A549 (cell line): ENCODE measurements at regions not wholly inside any gene's neighbourhood (a gene's known extent, or its start where the extent isn't known, plus 50 kb on each side); places are given as distances from the start of the nearest gene placed in this dataset.

ENCODE experiments used
- ATAC-seq, 2 experiments: fragments of 200-7000 bp in 1 of 2; fragments of >200 bp in 1 of 2; cut with Nextera tagmentation in 1 of 2; cut with Tn5 transposase in 1 of 2; 3 replicates each; pipeline versions ENCODE4 v1.8.0 to v1.9.1; 2018 to 2020; ENCODE audit warnings: mild to moderate bottlenecking in 1 of 2, moderate library complexity in 1 of 2
- CTCF ChIA-PET: fragments of 300-600 bp; sonication (Branson Sonifier 250); formaldehyde crosslinking; extraction: SDS; loops from one replicate; lab custom pipeline; 2021; ENCODE audit warnings: antibody characterized with exemption, inconsistent platforms; lab: Yijun Ruan, JAX
- POLR2A ChIA-PET: fragments of 350-600 bp; formaldehyde crosslinking; extraction: SDS; loops from one replicate; lab custom pipeline; 2021; ENCODE audit warnings: antibody characterized with exemption, inconsistent platforms; lab: Yijun Ruan, JAX
- DNase-seq, 2 experiments: peaks; one replicate each; pipeline versions ENCODE4 v3.0.0 to v3.0.0-alpha.2; 2011 to 2016; ENCODE audit warnings: low read depth in 1 of 2, low spot score in 1 of 2
- FAIRE-seq: peaks from 2 replicates; lab custom pipeline; 2011; peaks lifted over from hg19 to GRCh38; lab: Jason Lieb, UNC
- H3K27ac ChIP-seq, 2 experiments: fragments of >200 bp; sonication (Bioruptor Twin); formaldehyde crosslinking; 3 replicates each; pipeline ENCODE4 v1.5.1; 2016 to 2017
- H3K4me1 ChIP-seq: fragments of >200 bp; sonication (Bioruptor Twin); formaldehyde crosslinking; 3 replicates; pipeline ENCODE4 v1.6.1; 2016
- H3K4me2 ChIP-seq: fragments of >200 bp; sonication (Bioruptor Twin); formaldehyde crosslinking; 3 replicates; pipeline ENCODE4 v1.6.1; 2016
- H3K4me3 ChIP-seq: fragments of >200 bp; sonication (Bioruptor Twin); formaldehyde crosslinking; 3 replicates; pipeline ENCODE4 v1.5.1; 2016
- H3K9me3 ChIP-seq: fragments of >200 bp; sonication (Bioruptor Twin); formaldehyde crosslinking; 3 replicates; pipeline ENCODE4 v1.6.1; 2016
- BHLHE40 ChIP-seq: IDR thresholded peaks from 2 replicates; pipeline ENCODE4 v1.6.1; 2012; ENCODE audit warnings: low read depth, low read length, inconsistent platforms
- CBX8 ChIP-seq: fragments of 200-600 bp; sonication (generic); IDR thresholded peaks from 2 replicates; pipeline ENCODE4 v1.6.1; 2016
- CEBPB ChIP-seq, 2 experiments: fragments of >200 bp in 1 of 2; sonication (Bioruptor Twin) in 1 of 2; formaldehyde crosslinking in 1 of 2; IDR thresholded peaks; 2 replicates each; pipeline ENCODE4 v1.6.1; 2012 to 2016
- CHD4 ChIP-seq: fragments of 200-600 bp; sonication (generic); IDR thresholded peaks from 2 replicates; pipeline ENCODE4 v1.6.1; 2016; ENCODE audit warnings: antibody characterized with exemption, mild to moderate bottlenecking, borderline replicate concordance
- ELK1 ChIP-seq: fragments of 150-350 bp; IDR thresholded peaks from 2 replicates; pipeline ENCODE4 v1.6.1; 2014; ENCODE audit warnings: low read depth, mild to moderate bottlenecking, low read length
- EP300 ChIP-seq, 2 experiments: fragments of >200 bp; sonication (Bioruptor Twin); formaldehyde crosslinking; IDR thresholded peaks; 2 replicates in 1 of 2; 3 replicates in 1 of 2; pipeline ENCODE4 v1.6.1; 2016 to 2017
- ESRRA ChIP-seq: fragments of 150-350 bp; IDR thresholded peaks from 2 replicates; pipeline ENCODE4 v1.6.1; 2014; ENCODE audit warnings: mild to moderate bottlenecking, low read length, borderline replicate concordance
- FOSB ChIP-seq: fragments of 250-450 bp; sonication (Bioruptor Pico); IDR thresholded peaks from 2 replicates; pipeline ENCODE4 v1.5.0; 2020; ENCODE audit warnings: mild to moderate bottlenecking, moderate library complexity
- FOSL2 ChIP-seq, 2 experiments: fragments of 450-650 bp in 1 of 2; fragments of >200 bp in 1 of 2; sonication (Bioruptor Twin) in 1 of 2; formaldehyde crosslinking; IDR thresholded peaks; 2 replicates each; pipeline versions ENCODE4 v1.5.0 to v1.6.1; 2016 to 2020; ENCODE audit warnings: mild to moderate bottlenecking in 1 of 2, moderate library complexity in 1 of 2
- HEYL ChIP-seq: fragments of 250-450 bp; sonication (Bioruptor Pico); IDR thresholded peaks from 2 replicates; pipeline ENCODE4 v1.8.0; 2021; ENCODE audit warnings: mild to moderate bottlenecking, moderate library complexity
- HOXA7 ChIP-seq: fragments of 250-450 bp; sonication (Bioruptor Pico); IDR thresholded peaks from 2 replicates; pipeline ENCODE4 v1.5.0; 2020; ENCODE audit warnings: mild to moderate bottlenecking, moderate library complexity
- HOXB13 ChIP-seq: fragments of 250-450 bp; sonication (Bioruptor Pico); IDR thresholded peaks from 2 replicates; pipeline ENCODE4 v1.5.0; 2020; ENCODE audit warnings: low read depth, mild to moderate bottlenecking, moderate library complexity
- HOXB5 ChIP-seq: fragments of 250-450 bp; sonication (Bioruptor Pico); IDR thresholded peaks from 2 replicates; pipeline ENCODE4 v1.5.0; 2020; ENCODE audit warnings: mild to moderate bottlenecking, moderate library complexity
- JUN ChIP-seq, 2 experiments: fragments of >200 bp; sonication (Bioruptor Twin); formaldehyde crosslinking; IDR thresholded peaks; 2 replicates in 1 of 2; 3 replicates in 1 of 2; pipeline ENCODE4 v1.6.1; 2016 to 2017
- JUNB ChIP-seq: fragments of >200 bp; sonication (Bioruptor Twin); formaldehyde crosslinking; IDR thresholded peaks from 2 replicates; pipeline ENCODE4 v1.6.1; 2016
- MAFK ChIP-seq: fragments of 450-650 bp; IDR thresholded peaks from 2 replicates; pipeline ENCODE4 v1.6.1; 2014; ENCODE audit not compliant: partially characterized antibody
- MAZ ChIP-seq: fragments of 150-350 bp; IDR thresholded peaks from 2 replicates; pipeline ENCODE4 v1.6.1; 2014; ENCODE audit warnings: antibody characterized with exemption, low read depth, low read length, borderline replicate concordance
- NFE2L2 ChIP-seq: fragments of 150-350 bp; conservative IDR thresholded peaks from 2 replicates; pipeline ENCODE4 v1.6.1; 2014; ENCODE audit warnings: low read length
- NPAS2 ChIP-seq: fragments of 250-450 bp; sonication (Bioruptor Pico); IDR thresholded peaks from 2 replicates; pipeline ENCODE4 v1.8.0; 2022; ENCODE audit warnings: mild to moderate bottlenecking, moderate library complexity, borderline replicate concordance
- PBX3 ChIP-seq: IDR thresholded peaks from 2 replicates; pipeline ENCODE4 v1.6.1; 2012
- RAD21 ChIP-seq, 2 experiments: fragments of >200 bp in 1 of 2; sonication (Bioruptor Twin) in 1 of 2; formaldehyde crosslinking in 1 of 2; IDR thresholded peaks in 1 of 2; conservative IDR thresholded peaks in 1 of 2; 2 replicates in 1 of 2; 3 replicates in 1 of 2; pipeline ENCODE4 v1.6.1; 2012 to 2018; ENCODE audit warnings: inconsistent platforms in 1 of 2
- RFX5 ChIP-seq: fragments of 450-650 bp; IDR thresholded peaks from 2 replicates; pipeline ENCODE4 v1.7.1; 2014; ENCODE audit warnings: antibody characterized with exemption, mild to moderate bottlenecking, moderate library complexity
- RNF2 ChIP-seq: fragments of 200-600 bp; sonication (generic); IDR thresholded peaks from 2 replicates; pipeline ENCODE4 v1.6.1; 2016; ENCODE audit warnings: low read depth, mild to moderate bottlenecking, antibody characterized with exemption, moderate library complexity, borderline replicate concordance
- SREBF2 ChIP-seq: fragments of 450-650 bp; IDR thresholded peaks from 2 replicates; pipeline ENCODE4 v1.6.1; 2014; ENCODE audit warnings: mild to moderate bottlenecking, moderate library complexity
- USF2 ChIP-seq: fragments of 450-650 bp; IDR thresholded peaks from 2 replicates; pipeline ENCODE4 v1.6.1; 2014; ENCODE audit warnings: antibody characterized with exemption
- ZC3H11A ChIP-seq: fragments of 450-650 bp; IDR thresholded peaks from 2 replicates; pipeline ENCODE4 v1.6.1; 2014; ENCODE audit warnings: antibody characterized with exemption, mild to moderate bottlenecking
- ZFP36 ChIP-seq: fragments of 450-650 bp; IDR thresholded peaks from 2 replicates; pipeline ENCODE4 v1.6.1; 2014; ENCODE audit warnings: borderline replicate concordance; ENCODE audit not compliant: partially characterized antibody
- ZSCAN20 ChIP-seq: fragments of 250-450 bp; sonication (Bioruptor Pico); IDR thresholded peaks from 2 replicates; pipeline ENCODE4 v1.8.0; 2022; ENCODE audit warnings: mild to moderate bottlenecking, moderate library complexity
- WGBS: methylation state at CpG from one replicate; pipeline ENCODE4 v1.1.6; 2017; ENCODE audit errors: missing lambda C conversion rate; 5-methylcytosine and 5-hydroxymethylcytosine counted together
- TF ChIP-seq, protein P1 (sequence below): fragments of >200 bp; sonication (Bioruptor Twin); formaldehyde crosslinking; IDR thresholded peaks from 3 replicates; pipeline ENCODE4 v1.5.1; 2016
- TF ChIP-seq, protein P2 (sequence below): IDR thresholded peaks from 2 replicates; pipeline ENCODE4 v1.6.1; 2012
- TF ChIP-seq, protein P3 (sequence below): fragments of 200-600 bp; sonication (generic); IDR thresholded peaks from 2 replicates; pipeline ENCODE4 v1.6.1; 2016; ENCODE audit warnings: antibody characterized with exemption, mild to moderate bottlenecking, moderate library complexity
- TF ChIP-seq, protein P4 (sequence below): IDR thresholded peaks from 2 replicates; pipeline ENCODE4 v1.6.1; 2012; ENCODE audit warnings: low read depth, borderline replicate concordance

- H3K4me2 ChIP-seq: 0 out of 3 replicates have a peak overlapping the region, but pooled peaks have one; percentile 10
- 23% methylated on average over 1 of the region's 1 CpG for WGBS
- POLR2A ChIA-PET: no interaction called here
- TF ChIP-seq, protein P1, sequence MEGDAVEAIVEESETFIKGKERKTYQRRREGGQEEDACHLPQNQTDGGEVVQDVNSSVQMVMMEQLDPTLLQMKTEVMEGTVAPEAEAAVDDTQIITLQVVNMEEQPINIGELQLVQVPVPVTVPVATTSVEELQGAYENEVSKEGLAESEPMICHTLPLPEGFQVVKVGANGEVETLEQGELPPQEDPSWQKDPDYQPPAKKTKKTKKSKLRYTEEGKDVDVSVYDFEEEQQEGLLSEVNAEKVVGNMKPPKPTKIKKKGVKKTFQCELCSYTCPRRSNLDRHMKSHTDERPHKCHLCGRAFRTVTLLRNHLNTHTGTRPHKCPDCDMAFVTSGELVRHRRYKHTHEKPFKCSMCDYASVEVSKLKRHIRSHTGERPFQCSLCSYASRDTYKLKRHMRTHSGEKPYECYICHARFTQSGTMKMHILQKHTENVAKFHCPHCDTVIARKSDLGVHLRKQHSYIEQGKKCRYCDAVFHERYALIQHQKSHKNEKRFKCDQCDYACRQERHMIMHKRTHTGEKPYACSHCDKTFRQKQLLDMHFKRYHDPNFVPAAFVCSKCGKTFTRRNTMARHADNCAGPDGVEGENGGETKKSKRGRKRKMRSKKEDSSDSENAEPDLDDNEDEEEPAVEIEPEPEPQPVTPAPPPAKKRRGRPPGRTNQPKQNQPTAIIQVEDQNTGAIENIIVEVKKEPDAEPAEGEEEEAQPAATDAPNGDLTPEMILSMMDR: no peak
- no peak for TF ChIP-seq SREBF2
- TF ChIP-seq RFX5: no peak
- no peak for TF ChIP-seq HOXA7 (CRISPR knock-in tag)
- no peak for TF ChIP-seq RNF2
- no peak for TF ChIP-seq BHLHE40
- TF ChIP-seq, protein P2, sequence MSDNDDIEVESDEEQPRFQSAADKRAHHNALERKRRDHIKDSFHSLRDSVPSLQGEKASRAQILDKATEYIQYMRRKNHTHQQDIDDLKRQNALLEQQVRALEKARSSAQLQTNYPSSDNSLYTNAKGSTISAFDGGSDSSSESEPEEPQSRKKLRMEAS: no peak
- TF ChIP-seq, protein P3, sequence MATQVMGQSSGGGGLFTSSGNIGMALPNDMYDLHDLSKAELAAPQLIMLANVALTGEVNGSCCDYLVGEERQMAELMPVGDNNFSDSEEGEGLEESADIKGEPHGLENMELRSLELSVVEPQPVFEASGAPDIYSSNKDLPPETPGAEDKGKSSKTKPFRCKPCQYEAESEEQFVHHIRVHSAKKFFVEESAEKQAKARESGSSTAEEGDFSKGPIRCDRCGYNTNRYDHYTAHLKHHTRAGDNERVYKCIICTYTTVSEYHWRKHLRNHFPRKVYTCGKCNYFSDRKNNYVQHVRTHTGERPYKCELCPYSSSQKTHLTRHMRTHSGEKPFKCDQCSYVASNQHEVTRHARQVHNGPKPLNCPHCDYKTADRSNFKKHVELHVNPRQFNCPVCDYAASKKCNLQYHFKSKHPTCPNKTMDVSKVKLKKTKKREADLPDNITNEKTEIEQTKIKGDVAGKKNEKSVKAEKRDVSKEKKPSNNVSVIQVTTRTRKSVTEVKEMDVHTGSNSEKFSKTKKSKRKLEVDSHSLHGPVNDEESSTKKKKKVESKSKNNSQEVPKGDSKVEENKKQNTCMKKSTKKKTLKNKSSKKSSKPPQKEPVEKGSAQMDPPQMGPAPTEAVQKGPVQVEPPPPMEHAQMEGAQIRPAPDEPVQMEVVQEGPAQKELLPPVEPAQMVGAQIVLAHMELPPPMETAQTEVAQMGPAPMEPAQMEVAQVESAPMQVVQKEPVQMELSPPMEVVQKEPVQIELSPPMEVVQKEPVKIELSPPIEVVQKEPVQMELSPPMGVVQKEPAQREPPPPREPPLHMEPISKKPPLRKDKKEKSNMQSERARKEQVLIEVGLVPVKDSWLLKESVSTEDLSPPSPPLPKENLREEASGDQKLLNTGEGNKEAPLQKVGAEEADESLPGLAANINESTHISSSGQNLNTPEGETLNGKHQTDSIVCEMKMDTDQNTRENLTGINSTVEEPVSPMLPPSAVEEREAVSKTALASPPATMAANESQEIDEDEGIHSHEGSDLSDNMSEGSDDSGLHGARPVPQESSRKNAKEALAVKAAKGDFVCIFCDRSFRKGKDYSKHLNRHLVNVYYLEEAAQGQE: no peak
- TF ChIP-seq CBX8: no peak
- no peak for TF ChIP-seq ZSCAN20 (CRISPR knock-in tag)
- peak in 1 of 2 experiments; percentile 2; a peak in 2 of 5 replicates for TF ChIP-seq RAD21 (conservative IDR thresholded peaks at IDR 0.05 in 1 of 2, IDR thresholded peaks at IDR 0.05 in 1 of 2)
- TF ChIP-seq JUNB: peak; percentile 78
- TF ChIP-seq, protein P4, sequence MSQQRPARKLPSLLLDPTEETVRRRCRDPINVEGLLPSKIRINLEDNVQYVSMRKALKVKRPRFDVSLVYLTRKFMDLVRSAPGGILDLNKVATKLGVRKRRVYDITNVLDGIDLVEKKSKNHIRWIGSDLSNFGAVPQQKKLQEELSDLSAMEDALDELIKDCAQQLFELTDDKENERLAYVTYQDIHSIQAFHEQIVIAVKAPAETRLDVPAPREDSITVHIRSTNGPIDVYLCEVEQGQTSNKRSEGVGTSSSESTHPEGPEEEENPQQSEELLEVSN: no peak
- peak in 1 of 2 experiments; percentile 53; a peak in 1 of 5 replicates for TF ChIP-seq JUN (IDR thresholded peaks at IDR 0.05)
- no peak for TF ChIP-seq FOSB
- TF ChIP-seq EP300 (IDR thresholded peaks at IDR 0.05): peak in 1 of 2 experiments; percentile 16; a peak in 2 of 5 replicates
- TF ChIP-seq MAZ: no peak
- no peak for TF ChIP-seq ZC3H11A
- no peak for TF ChIP-seq HOXB13 (CRISPR knock-in tag)
- TF ChIP-seq NPAS2 (CRISPR knock-in tag): no peak
- TF ChIP-seq ESRRA: no peak
- no peak for TF ChIP-seq NFE2L2
- TF ChIP-seq CHD4: no peak
- no peak for TF ChIP-seq MAFK
- TF ChIP-seq HOXB5 (CRISPR knock-in tag): no peak
- no peak for TF ChIP-seq HEYL (CRISPR knock-in tag)
- no peak for TF ChIP-seq ELK1
- peak; percentile 57 to 80; a peak in 3 of 4 replicates for TF ChIP-seq CEBPB (IDR thresholded peaks at IDR 0.05)
- no peak for TF ChIP-seq PBX3
- TF ChIP-seq ZFP36: no peak
- TF ChIP-seq USF2: no peak
- peak; percentile 38; the same call in 1 of the 2 replicates for TF ChIP-seq FOSL2 (IDR thresholded peaks at IDR 0.05)
- TF ChIP-seq FOSL2 (CRISPR knock-in tag; IDR thresholded peaks at IDR 0.05): peak; percentile 73
These were observed 243.4 kb upstream of the DDI1 start for GRCh38 chr11:103792981-103793468.

More at GRCh38 chr11:103792981-103793468, 243.4 kb upstream of the DDI1 start:
- DNase-seq (peak in 1 of 2 experiments; percentile 73), FAIRE-seq (no peak), ATAC-seq (peak; percentile 76 to 83)
- H3K9me3 ChIP-seq: peaks cover 14% of the 10 kb centered on the region; the same call in 1 of the 3 replicates
- peaks cover 9% of the 10 kb centered on the region; the same call in 2 of the 3 replicates for H3K4me1 ChIP-seq
- H3K4me3 ChIP-seq: no peak overlapping the region
- peak overlapping the region; percentile 60 to 79; a peak in 5 of 6 replicates for H3K27ac ChIP-seq
- CTCF ChIA-PET: no interaction called here
